ENCODE measurements at regions not wholly inside any gene's neighbourhood (a gene's known extent, or its start where the extent isn't known, plus 50 kb on each side); places are given as distances from the start of the nearest gene placed in this dataset.

DNA sequence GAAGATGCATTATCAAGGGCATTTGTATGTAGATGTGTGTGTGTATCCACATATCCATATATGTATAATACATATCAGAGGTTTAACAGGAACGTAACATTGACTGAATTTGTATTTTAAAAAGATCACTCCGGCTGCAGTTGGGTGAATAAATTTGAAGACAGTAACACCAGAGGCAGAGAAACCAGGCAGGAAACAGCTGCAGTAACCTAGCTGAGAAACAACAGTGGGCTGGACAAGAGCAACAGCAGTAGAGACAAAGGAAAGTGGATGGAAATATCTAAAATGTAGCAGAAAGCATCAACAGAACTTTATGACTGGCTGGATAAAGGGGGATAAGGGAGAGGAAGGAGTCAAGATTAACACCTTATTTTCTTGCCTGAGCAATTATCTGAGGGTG is 68.3 kb upstream of the SETMAR start:
- TF ChIP-seq POLR2AphosphoS5 (IDR thresholded peaks at IDR 0.05) = no peak
- TF ChIP-seq, protein P1, sequence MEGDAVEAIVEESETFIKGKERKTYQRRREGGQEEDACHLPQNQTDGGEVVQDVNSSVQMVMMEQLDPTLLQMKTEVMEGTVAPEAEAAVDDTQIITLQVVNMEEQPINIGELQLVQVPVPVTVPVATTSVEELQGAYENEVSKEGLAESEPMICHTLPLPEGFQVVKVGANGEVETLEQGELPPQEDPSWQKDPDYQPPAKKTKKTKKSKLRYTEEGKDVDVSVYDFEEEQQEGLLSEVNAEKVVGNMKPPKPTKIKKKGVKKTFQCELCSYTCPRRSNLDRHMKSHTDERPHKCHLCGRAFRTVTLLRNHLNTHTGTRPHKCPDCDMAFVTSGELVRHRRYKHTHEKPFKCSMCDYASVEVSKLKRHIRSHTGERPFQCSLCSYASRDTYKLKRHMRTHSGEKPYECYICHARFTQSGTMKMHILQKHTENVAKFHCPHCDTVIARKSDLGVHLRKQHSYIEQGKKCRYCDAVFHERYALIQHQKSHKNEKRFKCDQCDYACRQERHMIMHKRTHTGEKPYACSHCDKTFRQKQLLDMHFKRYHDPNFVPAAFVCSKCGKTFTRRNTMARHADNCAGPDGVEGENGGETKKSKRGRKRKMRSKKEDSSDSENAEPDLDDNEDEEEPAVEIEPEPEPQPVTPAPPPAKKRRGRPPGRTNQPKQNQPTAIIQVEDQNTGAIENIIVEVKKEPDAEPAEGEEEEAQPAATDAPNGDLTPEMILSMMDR (IDR thresholded peaks at IDR 0.05) = no peak
